GM12864 (cell line): ENCODE measurements at regions not wholly inside any gene's neighbourhood (a gene's known extent, or its start where the extent isn't known, plus 50 kb on each side); places are given as distances from the start of the nearest gene placed in this dataset.

Experiments
- DNase-seq: peaks from one replicate; pipeline ENCODE4 v3.0.0-alpha.2; 2011; ENCODE audit warnings: low read depth
- H3K4me3 ChIP-seq: 2 replicates; pipeline ENCODE4 v1.5.1; 2011; ENCODE audit warnings: mild to moderate bottlenecking, low read depth, low read length, control low read depth
- CTCF ChIP-seq: IDR thresholded peaks from 2 replicates; pipeline ENCODE4 v1.5.1; 2011; ENCODE audit warnings: low read depth, mild to moderate bottlenecking, moderate library complexity, low read length, control low read depth, inconsistent platforms; ENCODE audit errors: missing control alignments

- TF ChIP-seq CTCF = no peak
- H3K4me3 ChIP-seq = no peak overlapping the region
- DNase-seq = no peak
These were observed 203.3 kb upstream of the JUN start for GRCh38 chr1:58986996-58987767.

DNA sequence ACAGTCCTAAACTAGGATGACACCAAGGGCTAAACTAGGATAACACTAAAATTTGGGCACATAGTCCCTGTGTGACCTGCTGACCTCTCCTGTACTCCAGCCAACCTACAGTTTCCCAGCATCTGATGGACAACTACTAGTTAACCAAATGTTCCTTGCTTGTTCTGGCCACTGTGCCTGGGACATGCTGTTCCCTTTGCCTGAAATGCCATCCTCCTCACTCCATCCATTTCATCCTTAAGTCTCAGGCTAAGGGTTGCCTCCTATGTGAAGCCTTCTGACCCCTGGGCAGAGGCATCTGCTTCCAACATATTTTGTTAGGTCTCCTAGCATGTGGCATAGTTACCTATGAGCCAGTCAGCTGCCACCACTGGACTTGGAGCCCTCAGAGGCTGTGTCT is 204.9 kb upstream of the JUN start:
- no peak overlapping the region for H3K4me3 ChIP-seq
- no peak for DNase-seq
- no peak for TF ChIP-seq CTCF

- no peak for DNase-seq
- TF ChIP-seq CTCF = no peak
- no peak overlapping the region for H3K4me3 ChIP-seq
These were observed 206.0 kb upstream of the JUN start for GRCh38 chr1:58989845-58990244.

GRCh38 chr1:58991305-58991704 is 207.5 kb upstream of the JUN start:
- DNase-seq = no peak
- H3K4me3 ChIP-seq = no peak overlapping the region
- no peak for TF ChIP-seq CTCF

- no peak overlapping the region for H3K4me3 ChIP-seq
- no peak for TF ChIP-seq CTCF
- DNase-seq = no peak
These were observed 208.8 kb upstream of the JUN start for GRCh38 chr1:58992643-58993042.

GRCh38 chr1:58993403-58993802 is 209.6 kb upstream of the JUN start:
- DNase-seq = no peak
- TF ChIP-seq CTCF = no peak

DNA sequence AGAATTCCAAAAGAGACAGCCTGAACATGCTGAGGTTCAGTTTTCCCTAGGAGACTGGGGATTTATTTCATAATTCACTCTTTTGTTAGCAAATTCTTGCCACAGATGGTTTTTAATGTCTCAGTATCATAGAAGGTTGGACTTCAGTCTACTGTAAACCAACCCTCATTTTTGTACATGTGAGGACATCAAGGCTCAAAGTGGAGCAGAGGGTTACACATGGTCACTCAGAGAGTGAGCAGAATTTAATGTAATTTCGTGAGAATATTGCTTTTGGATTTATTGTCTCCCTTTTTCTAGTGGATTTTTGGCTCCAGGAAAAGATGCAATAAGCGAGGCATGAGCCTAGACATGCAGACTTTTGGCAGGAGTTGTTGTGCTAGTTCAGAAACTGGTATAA is 210.8 kb upstream of the JUN start:
- H3K4me3 ChIP-seq = no peak overlapping the region
- TF ChIP-seq CTCF = no peak
- no peak for DNase-seq

More at GRCh38 chr1:58993403-58993802, 209.6 kb upstream of the JUN start:
- no peak overlapping the region for H3K4me3 ChIP-seq
